ENCODE measurements at regions not wholly inside any gene's neighbourhood (a gene's known extent, or its start where the extent isn't known, plus 50 kb on each side); places are given as distances from the start of the nearest gene placed in this dataset.

DNA sequence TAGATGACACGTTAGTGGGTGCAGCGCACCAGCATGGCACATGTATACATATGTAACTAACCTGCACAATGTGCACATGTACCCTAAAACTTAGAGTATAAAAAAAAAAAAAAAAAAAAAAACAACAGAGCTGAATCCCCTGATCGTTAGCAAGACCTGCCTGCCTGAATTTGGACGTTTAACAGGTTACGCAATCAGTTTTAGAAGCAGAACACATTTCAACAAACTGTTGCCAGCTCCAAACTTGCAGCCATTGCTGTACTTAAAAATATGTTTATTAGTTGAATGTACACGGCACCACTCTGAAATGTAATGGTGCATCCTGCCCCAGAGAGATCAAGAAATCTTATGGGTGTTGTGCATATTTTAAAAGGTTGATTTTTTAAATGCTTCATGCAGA lies 680.0 kb downstream of the TLE4 start:
- no peak for TF ChIP-seq PHF8 (conservative IDR thresholded peaks at IDR 0.05; ENCODE audit: low read depth, low read length)
- no peak for TF ChIP-seq RAD21 (IDR thresholded peaks at IDR 0.05 in 1 of 2, conservative IDR thresholded peaks at IDR 0.05 in 1 of 2; ENCODE audit: low read depth in 2 of 2, low read length in 2 of 2)
- TF ChIP-seq RFX5 (IDR thresholded peaks at IDR 0.05; ENCODE audit: borderline replicate concordance, low read depth, low read length), result no peak
- TF ChIP-seq SAP30 (IDR thresholded peaks at IDR 0.05; ENCODE audit: insufficient read depth, insufficient replicate concordance, low read length), result no peak
- TF ChIP-seq POLR2AphosphoS5 (IDR thresholded peaks at IDR 0.05; ENCODE audit: low read depth, low read length), result no peak
- TF ChIP-seq, protein P1, sequence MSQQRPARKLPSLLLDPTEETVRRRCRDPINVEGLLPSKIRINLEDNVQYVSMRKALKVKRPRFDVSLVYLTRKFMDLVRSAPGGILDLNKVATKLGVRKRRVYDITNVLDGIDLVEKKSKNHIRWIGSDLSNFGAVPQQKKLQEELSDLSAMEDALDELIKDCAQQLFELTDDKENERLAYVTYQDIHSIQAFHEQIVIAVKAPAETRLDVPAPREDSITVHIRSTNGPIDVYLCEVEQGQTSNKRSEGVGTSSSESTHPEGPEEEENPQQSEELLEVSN (IDR thresholded peaks at IDR 0.05), result no peak
- TF ChIP-seq TAF1 (IDR thresholded peaks at IDR 0.05; ENCODE audit: low read depth, low read length), result no peak
- no peak for TF ChIP-seq JUND (IDR thresholded peaks at IDR 0.05; ENCODE audit: low read length)
- TF ChIP-seq, protein P2, sequence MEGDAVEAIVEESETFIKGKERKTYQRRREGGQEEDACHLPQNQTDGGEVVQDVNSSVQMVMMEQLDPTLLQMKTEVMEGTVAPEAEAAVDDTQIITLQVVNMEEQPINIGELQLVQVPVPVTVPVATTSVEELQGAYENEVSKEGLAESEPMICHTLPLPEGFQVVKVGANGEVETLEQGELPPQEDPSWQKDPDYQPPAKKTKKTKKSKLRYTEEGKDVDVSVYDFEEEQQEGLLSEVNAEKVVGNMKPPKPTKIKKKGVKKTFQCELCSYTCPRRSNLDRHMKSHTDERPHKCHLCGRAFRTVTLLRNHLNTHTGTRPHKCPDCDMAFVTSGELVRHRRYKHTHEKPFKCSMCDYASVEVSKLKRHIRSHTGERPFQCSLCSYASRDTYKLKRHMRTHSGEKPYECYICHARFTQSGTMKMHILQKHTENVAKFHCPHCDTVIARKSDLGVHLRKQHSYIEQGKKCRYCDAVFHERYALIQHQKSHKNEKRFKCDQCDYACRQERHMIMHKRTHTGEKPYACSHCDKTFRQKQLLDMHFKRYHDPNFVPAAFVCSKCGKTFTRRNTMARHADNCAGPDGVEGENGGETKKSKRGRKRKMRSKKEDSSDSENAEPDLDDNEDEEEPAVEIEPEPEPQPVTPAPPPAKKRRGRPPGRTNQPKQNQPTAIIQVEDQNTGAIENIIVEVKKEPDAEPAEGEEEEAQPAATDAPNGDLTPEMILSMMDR (IDR thresholded peaks at IDR 0.05; ENCODE audit: control extremely low read depth in 1 of 3, insufficient read depth in 1 of 3, low read depth in 1 of 3, low read length in 3 of 3), result no peak
- TF ChIP-seq EP300 (IDR thresholded peaks at IDR 0.05; ENCODE audit: borderline replicate concordance in 1 of 2, low read depth in 2 of 2, low read length in 2 of 2), result no peak
- TF ChIP-seq EZH2 (IDR thresholded peaks at IDR 0.05; ENCODE audit: low read depth, low read length, severe bottlenecking), result no peak
- TF ChIP-seq CHD1 (IDR thresholded peaks at IDR 0.05; ENCODE audit: low read depth, low read length), result no peak
